Smooth muscle cell (in vitro differentiated cells): ENCODE measurements at regions not wholly inside any gene's neighbourhood (a gene's known extent, or its start where the extent isn't known, plus 50 kb on each side); places are given as distances from the start of the nearest gene placed in this dataset.

Experiments used
- DNase-seq: peaks from one replicate; lab custom pipeline; 2025; ENCODE audit not compliant: unreplicated experiment; lab: John Stamatoyannopoulos, UW
- H2AFZ ChIP-seq: fragments of 200-600 bp; sonication (generic); 2 replicates; pipeline ENCODE4 v1.6.0; 2016; ENCODE audit warnings: antibody characterized with exemption, low read depth, mild to moderate bottlenecking
- H3F3A ChIP-seq: fragments of 200-600 bp; sonication (generic); 2 replicates; pipeline ENCODE4 v1.6.0; 2017; ENCODE audit warnings: antibody characterized with exemption, low read depth
- H3K27ac ChIP-seq: fragments of 200-600 bp; sonication (generic); 2 replicates; pipeline ENCODE4 v1.5.1; 2016; ENCODE audit warnings: low read depth, mild to moderate bottlenecking
- H3K27me3 ChIP-seq: fragments of 200-600 bp; sonication (generic); 2 replicates; pipeline ENCODE4 v1.6.1; 2016; ENCODE audit warnings: low read depth, mild to moderate bottlenecking
- H3K36me3 ChIP-seq: fragments of 200-600 bp; sonication (generic); 2 replicates; pipeline ENCODE4 v1.5.1; 2016; ENCODE audit warnings: low read depth
- H3K4me1 ChIP-seq: fragments of 200-600 bp; sonication (generic); 2 replicates; pipeline ENCODE4 v1.5.1; 2016; ENCODE audit warnings: low read depth
- H3K4me2 ChIP-seq: fragments of 200-600 bp; sonication (generic); 2 replicates; pipeline ENCODE4 v1.6.0; 2016; ENCODE audit warnings: mild to moderate bottlenecking
- H3K4me3 ChIP-seq: fragments of 200-600 bp; sonication (generic); 2 replicates; pipeline ENCODE4 v1.5.1; 2016; ENCODE audit warnings: mild to moderate bottlenecking
- H3K79me2 ChIP-seq: fragments of 200-600 bp; sonication (generic); 2 replicates; pipeline ENCODE4 v1.6.0; 2016; ENCODE audit warnings: low read depth, mild to moderate bottlenecking
- H3K9ac ChIP-seq: fragments of 200-600 bp; sonication (generic); 2 replicates; pipeline ENCODE4 v1.6.0; 2016; ENCODE audit warnings: low read depth
- H3K9me3 ChIP-seq: fragments of 200-600 bp; sonication (generic); replicated peaks from 2 replicates; pipeline ENCODE4 v1.5.1; 2016; ENCODE audit warnings: low read depth
- H4K20me1 ChIP-seq: fragments of 200-600 bp; sonication (generic); 2 replicates; pipeline ENCODE4 v1.6.0; 2016; ENCODE audit warnings: low read depth
- CTCF ChIP-seq: fragments of 200-600 bp; sonication (generic); IDR thresholded peaks from 2 replicates; pipeline ENCODE4 v1.5.1; 2017; ENCODE audit warnings: borderline replicate concordance, mild to moderate bottlenecking, antibody characterized with exemption; ENCODE audit not compliant: insufficient read depth, poor library complexity, severe bottlenecking
- WGBS: methylation state at CpG from one replicate; pipeline ENCODE4 v1.1.7; 2016; ENCODE audit warnings: low lambda C conversion rate; 5-methylcytosine and 5-hydroxymethylcytosine counted together

GRCh38 chr1:30634507-30634906, 88.9 kb downstream of the MATN1 start:
- TF ChIP-seq CTCF = no peak
- Histone ChIP-seq H3K79me2 (no peaks in the 10 kb centered on the region), H2AFZ (no peak overlapping the region), H3K27me3 (peaks cover 17% of the 10 kb centered on the region), H3F3A (no peaks in the 10 kb centered on the region), H3K4me1 (no peaks in the 10 kb centered on the region), H3K27ac (no peak overlapping the region), H3K4me2 (no peak overlapping the region), H3K9me3 (no peaks in the 10 kb centered on the region), H4K20me1 (no peaks in the 10 kb centered on the region), H3K4me3 (no peak overlapping the region), H3K9ac (no peak overlapping the region), H3K36me3 (no peaks in the 10 kb centered on the region)
- DNase-seq = no peak
- 95% methylated on average over 5 of the region's 5 CpGs for WGBS

- Histone ChIP-seq H3K27ac (no peak overlapping the region), H3K27me3 (peaks cover 15% of the 10 kb centered on the region), H4K20me1 (no peaks in the 10 kb centered on the region), H3F3A (no peaks in the 10 kb centered on the region), H3K4me3 (no peak overlapping the region), H3K79me2 (no peaks in the 10 kb centered on the region), H3K9ac (no peak overlapping the region), H3K4me2 (no peak overlapping the region), H2AFZ (no peak overlapping the region), H3K36me3 (no peaks in the 10 kb centered on the region), H3K4me1 (no peaks in the 10 kb centered on the region), H3K9me3 (no peaks in the 10 kb centered on the region)
- 94% methylated on average over 4 of the region's 4 CpGs for WGBS
- no peak for DNase-seq
- TF ChIP-seq CTCF = no peak
Measured at GRCh38 chr1:30633294-30633693, 90.1 kb downstream of the MATN1 start.

GRCh38 chr1:30632481-30632880, 90.9 kb downstream of the MATN1 start:
- Histone ChIP-seq H3K9me3 (no peaks in the 10 kb centered on the region), H3K27ac (no peak overlapping the region), H3K9ac (no peak overlapping the region), H2AFZ (no peak overlapping the region), H3K79me2 (no peaks in the 10 kb centered on the region), H4K20me1 (no peaks in the 10 kb centered on the region), H3K36me3 (no peaks in the 10 kb centered on the region), H3K4me2 (no peak overlapping the region), H3K4me1 (no peaks in the 10 kb centered on the region), H3F3A (no peaks in the 10 kb centered on the region), H3K4me3 (no peak overlapping the region), H3K27me3 (peaks cover 15% of the 10 kb centered on the region)
- TF ChIP-seq CTCF = no peak
- 89% methylated on average over 7 of the region's 7 CpGs for WGBS
- DNase-seq = no peak

GRCh38 chr1:30631700-30632099, 91.7 kb downstream of the MATN1 start:
- Histone ChIP-seq H3K4me3 (no peak overlapping the region), H3K36me3 (no peaks in the 10 kb centered on the region), H3K4me1 (no peaks in the 10 kb centered on the region), H3K9ac (no peak overlapping the region), H3K79me2 (no peaks in the 10 kb centered on the region), H4K20me1 (no peaks in the 10 kb centered on the region), H3K4me2 (no peak overlapping the region), H2AFZ (no peak overlapping the region), H3F3A (no peaks in the 10 kb centered on the region), H3K9me3 (no peaks in the 10 kb centered on the region), H3K27me3 (peaks cover 11% of the 10 kb centered on the region), H3K27ac (no peak overlapping the region)
- 97% methylated on average over 2 of the region's 2 CpGs for WGBS
- no peak for TF ChIP-seq CTCF
- DNase-seq = no peak
